ENCODE measurements at regions not wholly inside any gene's neighbourhood (a gene's known extent, or its start where the extent isn't known, plus 50 kb on each side); places are given as distances from the start of the nearest gene placed in this dataset.

DNA sequence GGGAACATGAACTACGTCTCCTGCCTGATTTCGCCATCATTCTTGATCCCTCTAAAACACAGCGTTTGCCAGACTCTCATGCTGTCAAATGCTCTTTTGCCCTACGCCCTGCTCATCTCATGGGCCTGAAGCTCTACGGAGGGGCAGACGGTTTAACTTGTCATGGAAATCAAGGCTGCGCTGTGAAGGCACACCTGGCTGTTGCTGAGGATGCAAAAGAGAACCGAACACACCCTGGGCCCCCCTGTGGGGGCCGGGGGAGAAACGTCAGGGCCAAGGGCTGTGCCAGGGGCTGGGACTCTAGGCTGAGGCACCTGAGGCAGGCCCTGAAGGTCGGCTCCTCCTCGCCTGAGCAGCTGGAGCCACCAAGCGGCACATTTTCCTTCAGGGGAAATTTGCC lies 957.2 kb downstream of the BRD1 start:
- H3K27me3 ChIP-seq (replicated peaks in 1 of 7): peaks cover 0 to 52% (median 0%) of the 10 kb centered on the region in 7 donors
- 78 to 83% (median 82%) methylated on average over 13 of the region's 13 CpGs for WGBS, 5 donors
- TF ChIP-seq POLR2A (IDR thresholded peaks at IDR 0.05) (no peak), CTCF (IDR thresholded peaks at IDR 0.05 in 8 of 11, conservative IDR thresholded peaks at IDR 0.05 in 3 of 11) (no peak), POLR2AphosphoS5 (IDR thresholded peaks at IDR 0.05) (no peak)
- H3K4me3 ChIP-seq: no peak overlapping the region
- DNase-seq: peak; percentile 34
- H3K36me3 ChIP-seq: no peaks in the 10 kb centered on the region
- H3K4me1 ChIP-seq: no peaks in the 10 kb centered on the region
- intact Hi-C loops (cut with DNase I; ENCODE audit: low total_unique reads): no loop called here
- peaks cover 0 to 15% (median 7%) of the 10 kb centered on the region in 8 donors for H3K9me3 ChIP-seq
- H3K27ac ChIP-seq: no peak overlapping the region

DNA sequence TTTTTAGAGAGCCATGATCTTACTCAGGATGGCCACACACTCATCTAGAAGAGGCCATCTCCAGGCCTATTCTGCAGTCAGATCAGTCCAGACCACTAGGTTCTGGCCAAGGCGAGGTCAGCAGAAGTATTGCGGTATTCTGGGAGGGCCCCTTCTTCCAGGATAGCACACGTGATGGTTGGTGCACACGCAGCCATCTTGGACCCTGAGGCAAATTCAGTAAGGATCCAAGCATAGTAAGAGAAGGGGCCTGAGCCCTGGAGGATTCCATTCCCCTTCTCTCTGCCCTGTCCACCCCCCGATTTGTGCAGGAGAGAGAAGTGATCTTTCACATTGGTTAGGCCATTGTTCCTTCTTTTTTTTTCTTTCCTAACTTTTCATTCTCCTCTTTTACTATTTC lies 957.9 kb downstream of the BRD1 start:
- Histone ChIP-seq H3K4me1 (no peaks in the 10 kb centered on the region), H3K36me3 (no peaks in the 10 kb centered on the region), H3K27me3 (replicated peaks in 1 of 7) (peaks cover 0 to 52% (median 0%) of the 10 kb centered on the region in 7 donors), H3K27ac (no peak overlapping the region), H3K9me3 (peaks cover 0 to 15% (median 7%) of the 10 kb centered on the region in 8 donors), H3K4me3 (no peak overlapping the region)
- 90 to 92% (median 90%) methylated on average over 5 of the region's 5 CpGs for WGBS, 5 donors
- intact Hi-C loops (cut with DNase I; ENCODE audit: low total_unique reads): no loop called here
- peak; percentile 15 for DNase-seq
- TF ChIP-seq POLR2A (IDR thresholded peaks at IDR 0.05) (no peak), CTCF (IDR thresholded peaks at IDR 0.05 in 8 of 11, conservative IDR thresholded peaks at IDR 0.05 in 3 of 11) (no peak), POLR2AphosphoS5 (IDR thresholded peaks at IDR 0.05) (no peak)

- H3K4me3 ChIP-seq: no peak overlapping the region
- no peaks in the 10 kb centered on the region for H3K36me3 ChIP-seq
- peaks cover 0 to 55% (median 0%) of the 10 kb centered on the region in 7 donors for H3K27me3 ChIP-seq (replicated peaks in 1 of 7)
- WGBS, 5 donors: 81 to 85% (median 83%) methylated on average over 12 of the region's 12 CpGs
- H3K4me1 ChIP-seq: no peaks in the 10 kb centered on the region
- H3K27ac ChIP-seq: no peak overlapping the region
- intact Hi-C loops (cut with DNase I; ENCODE audit: low total_unique reads): no loop called here
- peaks cover 0 to 15% (median 7%) of the 10 kb centered on the region in 8 donors for H3K9me3 ChIP-seq
- peak; percentile 43 for DNase-seq
- TF ChIP-seq POLR2A (IDR thresholded peaks at IDR 0.05) (no peak), POLR2AphosphoS5 (IDR thresholded peaks at IDR 0.05) (no peak), CTCF (IDR thresholded peaks at IDR 0.05 in 8 of 11, conservative IDR thresholded peaks at IDR 0.05 in 3 of 11) (no peak)
Observed at GRCh38 chr22:48869161-48869560, 958.5 kb downstream of the BRD1 start.

- intact Hi-C loops (cut with DNase I; ENCODE audit: low total_unique reads): no loop called here
- Histone ChIP-seq H3K9me3 (peaks cover 0 to 15% (median 7%) of the 10 kb centered on the region in 8 donors), H3K27ac (no peak overlapping the region), H3K36me3 (no peaks in the 10 kb centered on the region), H3K4me1 (no peaks in the 10 kb centered on the region), H3K27me3 (replicated peaks in 1 of 7) (peaks cover 0 to 61% (median 0%) of the 10 kb centered on the region in 7 donors), H3K4me3 (no peak overlapping the region)
- 21 to 65% (median 56%) methylated on average over 4 to 6 of the region's 6 CpGs for WGBS, 5 donors
- peak; percentile 47 for DNase-seq
- TF ChIP-seq CTCF (IDR thresholded peaks at IDR 0.05 in 8 of 11, conservative IDR thresholded peaks at IDR 0.05 in 3 of 11) (no peak), POLR2A (IDR thresholded peaks at IDR 0.05) (no peak), POLR2AphosphoS5 (IDR thresholded peaks at IDR 0.05) (no peak)
Observed at GRCh38 chr22:48868554-48868953, 959.1 kb downstream of the BRD1 start.

Data from spleen (tissue), 11 donors.